ENCODE measurements at regions not wholly inside any gene's neighbourhood (a gene's known extent, or its start where the extent isn't known, plus 50 kb on each side); places are given as distances from the start of the nearest gene placed in this dataset.

DNA sequence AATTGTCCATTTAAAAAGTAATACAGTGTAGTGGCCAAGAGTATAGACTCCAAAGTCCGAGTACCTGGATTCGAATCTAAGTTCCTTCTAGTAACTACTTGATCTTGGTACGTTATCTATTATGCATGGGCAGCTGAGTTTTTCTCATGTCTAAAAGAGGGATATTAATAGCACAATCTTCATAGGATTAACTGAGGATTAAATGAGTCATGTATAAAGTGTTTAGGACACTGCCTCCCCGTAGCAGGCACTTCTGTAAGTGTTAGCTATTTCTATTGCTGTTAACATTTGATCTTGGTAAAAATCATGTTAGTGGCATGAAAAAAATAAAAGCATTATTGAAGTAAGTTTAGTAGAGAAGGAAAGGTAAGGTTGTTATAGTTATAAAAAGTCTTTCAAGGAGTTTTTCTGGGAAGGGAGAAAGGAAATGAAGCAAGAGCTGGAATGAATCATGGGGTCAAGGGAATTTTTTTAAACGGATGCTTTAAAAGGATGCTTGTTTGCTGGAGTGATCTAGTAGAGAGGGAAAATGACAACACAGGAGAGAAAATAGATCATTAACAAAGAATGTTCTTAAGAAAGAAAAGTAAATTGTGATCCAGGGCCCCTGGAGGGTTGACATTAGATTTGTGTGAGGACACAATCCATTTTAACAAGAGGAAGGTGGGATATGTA is 502.2 kb upstream of the USP15 start:
- TF ChIP-seq EZH2 (IDR thresholded peaks at IDR 0.05; ENCODE audit: insufficient read depth, poor library complexity, severe bottlenecking): no peak
- no peak for TF ChIP-seq EZH2phosphoT487 (IDR thresholded peaks at IDR 0.05; ENCODE audit: insufficient read depth, low read depth)
